Adrenal gland (tissue), 9 donors: ENCODE measurements at regions not wholly inside any gene's neighbourhood (a gene's known extent, or its start where the extent isn't known, plus 50 kb on each side); places are given as distances from the start of the nearest gene placed in this dataset.
"Not testable (repeated sequence)": the region's sequence is repeated elsewhere in the genome, so short reads cannot be mapped to it uniquely, and the experiment has no call there.

Experiments
- DNase-seq, 7 donors: peaks; one replicate each; pipeline ENCODE4 v3.0.0-alpha.2; 2019 to 2020
- H3K27ac ChIP-seq, 5 donors: fragments of 200-600 bp; sonication (generic) in 4 of 5; 1 replicate in 3 of 5; 2 replicates in 2 of 5; pipeline versions ENCODE4 v1.5.1 to v1.8.0; 2016 to 2020; ENCODE audit warnings: mild to moderate bottlenecking in 1 of 5
- H3K27me3 ChIP-seq: fragments of 200-600 bp; 2 replicates; pipeline ENCODE4 v1.8.0; 2021
- H3K36me3 ChIP-seq, 2 donors: fragments of 200-600 bp; replicated peaks in 1 of 2; 1 replicate in 1 of 2; 2 replicates in 1 of 2; pipeline versions ENCODE4 v1.5.1 to v1.8.0; 2018 to 2022
- H3K4me1 ChIP-seq, 2 donors: fragments of 200-600 bp; replicated peaks in 1 of 2; 1 replicate in 1 of 2; 2 replicates in 1 of 2; pipeline versions ENCODE4 v1.5.1 to v1.8.0; 2018 to 2021
- H3K4me3 ChIP-seq, 4 donors: fragments of 200-600 bp; sonication (generic) in 3 of 4; one replicate each; pipeline ENCODE4 v1.5.1; 2016 to 2018
- H3K9me3 ChIP-seq, 3 donors: fragments of 200-600 bp; sonication (generic) in 1 of 3; replicated peaks in 1 of 3; 1 replicate in 2 of 3; 2 replicates in 1 of 3; pipeline versions ENCODE4 v1.5.1 to v1.8.0; 2016 to 2021
- POLR2A ChIP-seq, 2 donors: fragments of 450-650 bp; IDR thresholded peaks; one replicate each; pipeline ENCODE4 v1.6.1; 2017; ENCODE audit warnings: antibody characterized with exemption in 2 of 2, mild to moderate bottlenecking in 2 of 2, moderate library complexity in 1 of 2
- WGBS, 4 donors: extraction: QIAGEN DNeasy Blood & Tissue Kit in 2 of 4; methylation state at CpG; one replicate each; pipeline versions ENCODE4 v1.1.5 to v1.1.7; 2013 to 2017; 5-methylcytosine and 5-hydroxymethylcytosine counted together
- intact Hi-C, 2 donors: fragments of 100-400 bp; cut with DNase I; formaldehyde crosslinking; loops; one replicate each; pipeline versions ENCODE4 v1.14.1 to v1.15.0; 2022 to 2023
- TF ChIP-seq, protein P1 (sequence below), 6 experiments: fragments of 450-650 bp in 4 of 6; fragments of 200-600 bp in 2 of 6; sonication (generic) in 1 of 6; IDR thresholded peaks; 1 replicate in 5 of 6; 2 replicates in 1 of 6; pipeline versions ENCODE4 v1.5.1 to v1.8.0; 2016 to 2021; ENCODE audit warnings: antibody characterized with exemption in 6 of 6, mild to moderate bottlenecking in 2 of 6, moderate library complexity in 1 of 6
- donor health status: healthy with polysubstance abuse.
- donor health status: Bipolar disorder and iron deficiency.
- donor health status: DM: yes; HTN: yes; CAD: no.
- donor health status: DM: no; HTN: no; CAD: no.
- donor health status: DM: no; HTN: no; CAD: no.

DNA sequence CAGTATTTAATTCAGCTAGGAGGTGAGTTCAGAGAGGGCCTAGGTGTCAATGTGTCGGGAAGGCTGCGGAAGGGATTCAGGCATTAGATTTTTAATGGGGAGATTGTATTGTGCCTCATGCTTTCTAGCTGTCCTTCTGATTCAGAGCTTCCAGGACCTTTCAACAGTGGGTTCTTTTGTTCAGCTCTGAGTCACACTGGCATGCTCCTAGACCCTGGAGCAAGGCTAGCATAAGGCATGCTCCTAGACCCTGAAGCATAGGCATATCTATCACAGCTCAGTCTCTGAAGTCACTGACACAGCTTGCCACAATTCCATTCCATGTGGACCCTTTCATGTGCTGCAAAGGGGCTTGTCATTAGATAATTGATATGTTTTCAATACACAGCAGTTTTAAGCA, 396.9 kb downstream of the RAB38 start:
- Histone ChIP-seq H3K4me1 (peaks cover 10 to 13% of the 10 kb centered on the region in 2 donors), H3K27me3 (no peaks in the 10 kb centered on the region), H3K36me3 (no peaks in the 10 kb centered on the region), H3K27ac (peak overlapping the region in 1 of 5 donors; percentile 35), H3K4me3 (no peak overlapping the region), H3K9me3 (no peaks in the 10 kb centered on the region)
- intact Hi-C loops: no loop called here
- 67 to 76% (median 73%) methylated on average over 2 of the region's 2 CpGs for WGBS, 4 donors
- TF ChIP-seq, protein P1, sequence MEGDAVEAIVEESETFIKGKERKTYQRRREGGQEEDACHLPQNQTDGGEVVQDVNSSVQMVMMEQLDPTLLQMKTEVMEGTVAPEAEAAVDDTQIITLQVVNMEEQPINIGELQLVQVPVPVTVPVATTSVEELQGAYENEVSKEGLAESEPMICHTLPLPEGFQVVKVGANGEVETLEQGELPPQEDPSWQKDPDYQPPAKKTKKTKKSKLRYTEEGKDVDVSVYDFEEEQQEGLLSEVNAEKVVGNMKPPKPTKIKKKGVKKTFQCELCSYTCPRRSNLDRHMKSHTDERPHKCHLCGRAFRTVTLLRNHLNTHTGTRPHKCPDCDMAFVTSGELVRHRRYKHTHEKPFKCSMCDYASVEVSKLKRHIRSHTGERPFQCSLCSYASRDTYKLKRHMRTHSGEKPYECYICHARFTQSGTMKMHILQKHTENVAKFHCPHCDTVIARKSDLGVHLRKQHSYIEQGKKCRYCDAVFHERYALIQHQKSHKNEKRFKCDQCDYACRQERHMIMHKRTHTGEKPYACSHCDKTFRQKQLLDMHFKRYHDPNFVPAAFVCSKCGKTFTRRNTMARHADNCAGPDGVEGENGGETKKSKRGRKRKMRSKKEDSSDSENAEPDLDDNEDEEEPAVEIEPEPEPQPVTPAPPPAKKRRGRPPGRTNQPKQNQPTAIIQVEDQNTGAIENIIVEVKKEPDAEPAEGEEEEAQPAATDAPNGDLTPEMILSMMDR (IDR thresholded peaks at IDR 0.05): no peak
- TF ChIP-seq POLR2A (IDR thresholded peaks at IDR 0.05): no peak
- DNase-seq: peak in 6 of 7 donors; percentile 39 to 60 (median 43)

DNA sequence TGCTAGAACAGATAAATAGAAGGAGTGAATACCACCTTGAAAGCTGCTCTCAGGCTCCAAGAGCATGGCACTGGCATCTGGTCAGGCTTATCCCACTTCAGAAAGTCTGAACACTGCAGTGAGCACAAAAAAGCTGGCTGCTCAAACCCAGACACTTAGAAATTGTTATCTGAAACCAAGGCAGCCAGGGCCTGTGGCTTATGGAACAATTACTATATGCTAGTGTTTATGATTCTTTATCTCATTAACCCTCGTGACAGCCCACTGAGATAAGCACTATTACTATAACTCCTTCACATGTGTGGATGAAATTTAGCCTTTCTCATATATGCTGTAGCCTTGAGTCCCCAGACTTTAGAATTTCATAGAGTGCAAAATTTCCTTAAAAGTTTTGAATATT, 400.2 kb downstream of the RAB38 start:
- no peak overlapping the region for H3K4me3 ChIP-seq
- no peaks in the 10 kb centered on the region for H3K27me3 ChIP-seq
- peaks cover 10 to 13% of the 10 kb centered on the region in 2 donors for H3K4me1 ChIP-seq
- no peak overlapping the region for H3K27ac ChIP-seq
- WGBS, 4 donors: 67 to 85% (median 74%) methylated on average over 1 of the region's 1 CpG
- no peak for DNase-seq
- TF ChIP-seq, protein P1 (IDR thresholded peaks at IDR 0.05): no peak
- TF ChIP-seq POLR2A (IDR thresholded peaks at IDR 0.05): no peak
- no peaks in the 10 kb centered on the region for H3K9me3 ChIP-seq
- no peaks in the 10 kb centered on the region for H3K36me3 ChIP-seq
- intact Hi-C loops: no loop called here

DNA sequence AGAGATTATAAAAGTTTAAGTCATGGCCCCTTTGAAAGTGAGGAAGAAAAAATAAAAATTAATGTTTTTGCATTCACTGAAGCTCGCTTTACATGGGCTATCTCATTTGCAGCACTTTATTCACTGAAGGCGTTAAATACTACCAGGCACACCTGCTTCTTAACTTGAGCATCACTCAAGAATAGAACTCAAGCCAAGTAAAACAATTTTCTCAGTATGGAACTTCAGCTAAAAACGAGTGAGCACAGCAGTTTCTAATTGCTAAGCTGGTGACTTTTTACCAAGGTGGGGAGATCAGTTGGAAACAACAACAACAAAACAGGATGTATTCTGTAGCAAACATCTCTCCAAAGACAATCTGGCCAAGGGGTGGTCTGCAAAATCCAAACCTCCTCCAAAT, 405.6 kb downstream of the RAB38 start:
- Histone ChIP-seq H3K9me3 (no peaks in the 10 kb centered on the region), H3K27ac (no peak overlapping the region), H3K27me3 (no peaks in the 10 kb centered on the region), H3K4me3 (no peak overlapping the region), H3K4me1 (no peaks in the 10 kb centered on the region), H3K36me3 (no peaks in the 10 kb centered on the region)
- intact Hi-C loops: no loop called here
- no peak for DNase-seq
- 64 to 73% (median 70%) methylated on average over 3 of the region's 3 CpGs for WGBS, 4 donors
- TF ChIP-seq, protein P1 (IDR thresholded peaks at IDR 0.05): no peak
- TF ChIP-seq POLR2A (IDR thresholded peaks at IDR 0.05): no peak

DNA sequence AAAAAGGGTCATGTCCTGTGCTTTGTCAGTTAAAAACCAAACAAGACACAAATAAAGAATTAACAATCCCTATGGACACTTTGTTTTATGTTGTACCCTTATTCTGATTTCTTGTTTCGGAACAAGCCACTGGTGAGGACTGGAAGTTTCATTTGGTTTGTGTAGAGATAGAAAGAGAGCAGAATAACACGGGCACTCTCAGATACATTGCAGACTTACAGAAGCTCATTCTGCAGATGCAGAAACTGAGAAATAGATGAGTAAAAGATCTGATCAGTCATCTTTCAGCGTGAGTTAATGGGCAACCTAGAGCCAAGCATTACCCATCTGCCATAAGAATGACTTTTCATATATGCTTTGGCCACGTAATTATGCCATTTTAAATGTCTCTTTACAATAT, 407.6 kb downstream of the RAB38 start:
- H3K4me1 ChIP-seq: no peaks in the 10 kb centered on the region
- no peak overlapping the region for H3K4me3 ChIP-seq
- TF ChIP-seq, protein P1 (IDR thresholded peaks at IDR 0.05): no peak
- TF ChIP-seq POLR2A (IDR thresholded peaks at IDR 0.05): no peak
- 87 to 93% (median 89%) methylated on average over 4 of the region's 4 CpGs for WGBS, 4 donors
- H3K9me3 ChIP-seq: no peaks in the 10 kb centered on the region
- H3K36me3 ChIP-seq: no peaks in the 10 kb centered on the region
- no peak for DNase-seq
- intact Hi-C loops: no loop called here
- no peak overlapping the region for H3K27ac ChIP-seq
- no peaks in the 10 kb centered on the region for H3K27me3 ChIP-seq

DNA sequence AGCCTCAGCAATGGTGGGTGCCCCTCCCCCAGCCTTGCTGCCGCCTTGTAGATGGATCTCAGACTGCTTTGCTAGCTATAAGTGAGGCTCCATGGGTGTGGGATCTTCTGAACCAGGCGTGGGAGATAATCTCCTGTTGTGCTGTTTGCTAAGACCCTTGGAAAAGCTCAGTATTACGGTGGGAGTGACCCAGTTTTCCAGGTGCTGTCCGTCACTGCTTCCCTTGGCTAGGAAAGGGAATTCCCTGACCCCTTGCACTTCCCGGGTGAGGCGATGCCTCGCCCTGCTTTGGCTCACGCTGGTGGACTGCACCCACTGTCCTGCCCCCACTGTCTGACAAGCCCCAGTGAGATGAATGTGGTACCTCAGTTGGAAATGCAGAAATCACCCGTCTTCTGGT, 411.2 kb downstream of the RAB38 start:
- H3K27me3 ChIP-seq, H3K4me1 ChIP-seq, H3K36me3 ChIP-seq, DNase-seq, H3K9me3 ChIP-seq, H3K27ac ChIP-seq, H3K4me3 ChIP-seq, intact Hi-C loops: not testable (repeated sequence)
- 70 to 93% (median 89%) methylated on average over 9 of the region's 9 CpGs for WGBS, 4 donors
